HFFc6 (cell line): ENCODE measurements at regions not wholly inside any gene's neighbourhood (a gene's known extent, or its start where the extent isn't known, plus 50 kb on each side); places are given as distances from the start of the nearest gene placed in this dataset.

ENCODE experiments used
- DNase-seq: peaks from one replicate; pipeline ENCODE4 v3.0.0-alpha.2; 2018
- H3K27ac Mint-ChIP-seq: 2 replicates; pipeline ENCODE4 v1.8.0; 2020; ENCODE audit warnings: mild to moderate bottlenecking, mixed read lengths
- H3K27me3 Mint-ChIP-seq: 2 replicates; pipeline ENCODE4 v1.8.0; 2021; ENCODE audit warnings: mild to moderate bottlenecking, moderate library complexity, mixed read lengths; ENCODE audit not compliant: insufficient read depth
- H3K36me3 Mint-ChIP-seq: 2 replicates; pipeline ENCODE4 v1.8.0; 2021; ENCODE audit warnings: low read depth, mixed read lengths
- H3K4me1 Mint-ChIP-seq: 2 replicates; pipeline ENCODE4 v1.8.0; 2020; ENCODE audit warnings: low read depth, mixed read lengths
- H3K4me3 Mint-ChIP-seq: 2 replicates; pipeline ENCODE4 v1.8.0; 2020; ENCODE audit warnings: mild to moderate bottlenecking, moderate library complexity, mixed read lengths
- H3K9me3 Mint-ChIP-seq: 2 replicates; pipeline ENCODE4 v1.8.0; 2020; ENCODE audit warnings: mild to moderate bottlenecking, mixed read lengths
- TF ChIP-seq, protein P1 (sequence below): fragments of 200-600 bp; sonication (generic); IDR thresholded peaks from 2 replicates; pipeline ENCODE4 v1.5.0; 2021; ENCODE audit warnings: antibody characterized with exemption, mild to moderate bottlenecking

GRCh38 chr7:3206101-3206500, 95.0 kb upstream of the SDK1 start:
- H3K27ac Mint-ChIP-seq = no peak overlapping the region
- H3K4me1 Mint-ChIP-seq = no peaks in the 10 kb centered on the region
- no peaks in the 10 kb centered on the region for H3K36me3 Mint-ChIP-seq
- H3K4me3 Mint-ChIP-seq = no peak overlapping the region
- H3K27me3 Mint-ChIP-seq = peaks cover 2% of the 10 kb centered on the region
- DNase-seq = no peak
- peaks cover 64% of the 10 kb centered on the region for H3K9me3 Mint-ChIP-seq
- TF ChIP-seq, protein P1, sequence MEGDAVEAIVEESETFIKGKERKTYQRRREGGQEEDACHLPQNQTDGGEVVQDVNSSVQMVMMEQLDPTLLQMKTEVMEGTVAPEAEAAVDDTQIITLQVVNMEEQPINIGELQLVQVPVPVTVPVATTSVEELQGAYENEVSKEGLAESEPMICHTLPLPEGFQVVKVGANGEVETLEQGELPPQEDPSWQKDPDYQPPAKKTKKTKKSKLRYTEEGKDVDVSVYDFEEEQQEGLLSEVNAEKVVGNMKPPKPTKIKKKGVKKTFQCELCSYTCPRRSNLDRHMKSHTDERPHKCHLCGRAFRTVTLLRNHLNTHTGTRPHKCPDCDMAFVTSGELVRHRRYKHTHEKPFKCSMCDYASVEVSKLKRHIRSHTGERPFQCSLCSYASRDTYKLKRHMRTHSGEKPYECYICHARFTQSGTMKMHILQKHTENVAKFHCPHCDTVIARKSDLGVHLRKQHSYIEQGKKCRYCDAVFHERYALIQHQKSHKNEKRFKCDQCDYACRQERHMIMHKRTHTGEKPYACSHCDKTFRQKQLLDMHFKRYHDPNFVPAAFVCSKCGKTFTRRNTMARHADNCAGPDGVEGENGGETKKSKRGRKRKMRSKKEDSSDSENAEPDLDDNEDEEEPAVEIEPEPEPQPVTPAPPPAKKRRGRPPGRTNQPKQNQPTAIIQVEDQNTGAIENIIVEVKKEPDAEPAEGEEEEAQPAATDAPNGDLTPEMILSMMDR = no peak

- TF ChIP-seq, protein P1 = no peak
- Mint-ChIP-seq H3K9me3 (peaks cover 67% of the 10 kb centered on the region), H3K36me3 (no peaks in the 10 kb centered on the region), H3K4me3 (no peak overlapping the region), H3K27me3 (peaks cover 2% of the 10 kb centered on the region), H3K27ac (no peak overlapping the region), H3K4me1 (no peaks in the 10 kb centered on the region)
- no peak for DNase-seq
Observed at GRCh38 chr7:3206771-3207191, 94.3 kb upstream of the SDK1 start.

- TF ChIP-seq, protein P1 = no peak
- H3K36me3 Mint-ChIP-seq = no peaks in the 10 kb centered on the region
- no peak overlapping the region for H3K4me3 Mint-ChIP-seq
- no peaks in the 10 kb centered on the region for H3K4me1 Mint-ChIP-seq
- no peaks in the 10 kb centered on the region; the same call in 1 of the 2 replicates for H3K27me3 Mint-ChIP-seq
- peaks cover 65% of the 10 kb centered on the region for H3K9me3 Mint-ChIP-seq
- no peak for DNase-seq
- no peak overlapping the region for H3K27ac Mint-ChIP-seq
Observed at GRCh38 chr7:3207387-3207902, 93.6 kb upstream of the SDK1 start.

DNA sequence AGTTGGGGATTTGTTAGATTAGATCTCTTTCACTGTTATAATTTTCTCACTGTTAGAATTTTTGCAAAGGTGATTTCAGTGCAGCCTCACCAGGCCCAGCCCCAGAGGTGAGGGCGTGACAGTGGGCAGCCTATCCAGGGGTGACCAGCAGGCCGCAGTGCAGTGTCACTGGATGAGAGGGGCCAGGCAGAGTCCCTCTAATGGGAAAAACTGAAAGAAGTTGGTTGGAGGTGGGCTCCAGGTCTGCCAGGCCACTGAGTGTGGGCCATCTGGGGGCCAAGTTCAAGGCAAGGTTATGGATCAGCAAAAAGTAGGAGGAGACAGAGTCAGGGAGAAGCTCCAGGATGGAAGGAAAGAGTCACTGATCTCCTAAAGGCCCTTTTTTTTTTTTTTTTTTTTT, 90.5 kb upstream of the SDK1 start:
- DNase-seq = no peak
- TF ChIP-seq, protein P1 = no peak
- peaks cover 53% of the 10 kb centered on the region for H3K9me3 Mint-ChIP-seq
- no peaks in the 10 kb centered on the region; the same call in 1 of the 2 replicates for H3K36me3 Mint-ChIP-seq
- H3K27me3 Mint-ChIP-seq = no peaks in the 10 kb centered on the region; the same call in none of the 2 replicates
- H3K4me3 Mint-ChIP-seq = no peak overlapping the region
- H3K4me1 Mint-ChIP-seq = no peaks in the 10 kb centered on the region
- H3K27ac Mint-ChIP-seq = no peak overlapping the region

- H3K4me3 Mint-ChIP-seq = no peak overlapping the region
Observed at GRCh38 chr7:3214090-3214413, 87.0 kb upstream of the SDK1 start.

More at GRCh38 chr7:3214090-3214413, 87.0 kb upstream of the SDK1 start:
- no peaks in the 10 kb centered on the region; the same call in none of the 2 replicates for H3K27me3 Mint-ChIP-seq
- H3K36me3 Mint-ChIP-seq = no peaks in the 10 kb centered on the region; the same call in 1 of the 2 replicates
- no peaks in the 10 kb centered on the region for H3K4me1 Mint-ChIP-seq
- H3K9me3 Mint-ChIP-seq = peaks cover 25% of the 10 kb centered on the region
- TF ChIP-seq, protein P1 = no peak
- DNase-seq = no peak
- H3K27ac Mint-ChIP-seq = no peak overlapping the region
